ENCODE measurements at regions not wholly inside any gene's neighbourhood (a gene's known extent, or its start where the extent isn't known, plus 50 kb on each side); places are given as distances from the start of the nearest gene placed in this dataset.

DNA sequence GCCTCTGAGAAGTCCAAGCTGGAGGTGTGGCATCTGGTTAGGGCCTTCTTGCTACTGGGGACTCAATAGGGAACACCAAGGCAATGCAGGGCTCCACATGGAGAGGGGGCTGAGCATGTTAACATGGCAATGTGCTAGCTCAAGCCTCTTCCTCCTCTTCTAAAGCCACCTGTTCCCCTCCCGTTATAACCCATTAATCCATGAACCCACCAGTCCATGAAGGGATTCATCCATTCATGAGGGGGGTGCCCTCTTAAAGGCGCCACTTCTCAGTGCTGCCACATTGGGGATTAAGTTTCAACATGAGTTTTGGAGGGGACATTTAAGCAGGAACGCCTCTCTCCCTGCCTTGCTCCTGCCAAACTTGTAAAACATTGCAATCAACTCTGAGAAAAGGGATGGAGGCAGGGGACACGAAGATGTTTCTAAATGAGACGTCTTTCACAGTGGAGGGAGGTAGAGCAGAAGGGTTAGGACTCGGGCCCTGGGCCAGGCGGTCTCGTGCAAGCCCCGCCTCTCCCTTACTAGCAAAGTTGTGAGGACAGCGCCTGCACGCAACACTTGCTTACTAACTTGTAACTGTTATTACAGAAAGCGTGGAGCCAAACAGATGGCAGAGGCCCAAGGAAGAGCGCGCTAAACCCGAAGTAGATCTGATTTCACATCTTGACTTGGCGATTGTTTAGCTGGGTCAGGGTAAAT is 118.2 kb upstream of the ZNF516 start:
- TF ChIP-seq CTCF (IDR thresholded peaks at IDR 0.05) (no peak), POLR2A (IDR thresholded peaks at IDR 0.05) (no peak)

Data from Peyer's patch (tissue), 4 donors.